GM12864 (cell line): ENCODE measurements at regions not wholly inside any gene's neighbourhood (a gene's known extent, or its start where the extent isn't known, plus 50 kb on each side); places are given as distances from the start of the nearest gene placed in this dataset.

ENCODE experiments used
- DNase-seq: peaks from one replicate; pipeline ENCODE4 v3.0.0-alpha.2; 2011; ENCODE audit warnings: low read depth
- H3K4me3 ChIP-seq: 2 replicates; pipeline ENCODE4 v1.5.1; 2011; ENCODE audit warnings: mild to moderate bottlenecking, low read depth, low read length, control low read depth
- TF ChIP-seq, protein P1 (sequence below): IDR thresholded peaks from 2 replicates; pipeline ENCODE4 v1.5.1; 2011; ENCODE audit warnings: low read depth, mild to moderate bottlenecking, moderate library complexity, low read length, control low read depth, inconsistent platforms; ENCODE audit errors: missing control alignments

DNA sequence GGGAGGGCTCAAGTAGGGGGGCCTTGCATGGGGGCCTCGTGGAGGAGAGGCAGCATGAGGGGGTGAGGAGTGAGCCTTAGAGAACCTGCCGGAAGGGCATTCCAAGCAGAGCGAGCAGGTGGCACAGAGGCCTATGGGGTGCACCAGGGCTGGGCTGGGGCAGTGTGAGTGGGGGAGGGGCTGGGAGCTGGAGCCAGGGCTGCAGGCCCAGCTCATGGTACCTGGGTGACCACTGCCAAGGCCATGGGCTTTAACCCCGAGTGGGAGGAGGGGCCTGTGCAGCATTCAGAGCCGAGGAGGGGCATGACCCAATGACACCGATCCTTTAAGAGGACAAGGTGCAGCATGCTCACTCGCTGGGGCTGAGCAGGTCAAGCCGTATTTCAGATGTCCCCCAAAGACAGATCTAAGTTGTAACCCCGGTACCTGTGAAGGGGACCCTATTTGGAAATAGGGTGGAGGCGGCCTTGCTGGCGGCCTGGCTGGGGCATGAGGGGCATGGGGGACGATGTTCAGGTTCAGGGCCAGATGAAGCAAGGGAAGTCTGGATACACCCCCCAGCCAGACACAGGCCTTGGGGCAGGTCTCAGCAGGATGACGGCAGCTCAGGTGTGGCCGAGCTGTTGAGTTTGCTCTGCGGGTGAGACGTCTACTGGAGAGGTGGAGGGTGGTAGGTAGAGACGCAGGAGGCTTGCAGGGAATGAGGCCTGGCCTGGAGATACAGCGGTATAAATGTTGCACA, 137.0 kb downstream of the CPZ start:
- TF ChIP-seq, protein P1, sequence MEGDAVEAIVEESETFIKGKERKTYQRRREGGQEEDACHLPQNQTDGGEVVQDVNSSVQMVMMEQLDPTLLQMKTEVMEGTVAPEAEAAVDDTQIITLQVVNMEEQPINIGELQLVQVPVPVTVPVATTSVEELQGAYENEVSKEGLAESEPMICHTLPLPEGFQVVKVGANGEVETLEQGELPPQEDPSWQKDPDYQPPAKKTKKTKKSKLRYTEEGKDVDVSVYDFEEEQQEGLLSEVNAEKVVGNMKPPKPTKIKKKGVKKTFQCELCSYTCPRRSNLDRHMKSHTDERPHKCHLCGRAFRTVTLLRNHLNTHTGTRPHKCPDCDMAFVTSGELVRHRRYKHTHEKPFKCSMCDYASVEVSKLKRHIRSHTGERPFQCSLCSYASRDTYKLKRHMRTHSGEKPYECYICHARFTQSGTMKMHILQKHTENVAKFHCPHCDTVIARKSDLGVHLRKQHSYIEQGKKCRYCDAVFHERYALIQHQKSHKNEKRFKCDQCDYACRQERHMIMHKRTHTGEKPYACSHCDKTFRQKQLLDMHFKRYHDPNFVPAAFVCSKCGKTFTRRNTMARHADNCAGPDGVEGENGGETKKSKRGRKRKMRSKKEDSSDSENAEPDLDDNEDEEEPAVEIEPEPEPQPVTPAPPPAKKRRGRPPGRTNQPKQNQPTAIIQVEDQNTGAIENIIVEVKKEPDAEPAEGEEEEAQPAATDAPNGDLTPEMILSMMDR, result no peak
- H3K4me3 ChIP-seq, result no peak overlapping the region
- DNase-seq, result no peak

DNA sequence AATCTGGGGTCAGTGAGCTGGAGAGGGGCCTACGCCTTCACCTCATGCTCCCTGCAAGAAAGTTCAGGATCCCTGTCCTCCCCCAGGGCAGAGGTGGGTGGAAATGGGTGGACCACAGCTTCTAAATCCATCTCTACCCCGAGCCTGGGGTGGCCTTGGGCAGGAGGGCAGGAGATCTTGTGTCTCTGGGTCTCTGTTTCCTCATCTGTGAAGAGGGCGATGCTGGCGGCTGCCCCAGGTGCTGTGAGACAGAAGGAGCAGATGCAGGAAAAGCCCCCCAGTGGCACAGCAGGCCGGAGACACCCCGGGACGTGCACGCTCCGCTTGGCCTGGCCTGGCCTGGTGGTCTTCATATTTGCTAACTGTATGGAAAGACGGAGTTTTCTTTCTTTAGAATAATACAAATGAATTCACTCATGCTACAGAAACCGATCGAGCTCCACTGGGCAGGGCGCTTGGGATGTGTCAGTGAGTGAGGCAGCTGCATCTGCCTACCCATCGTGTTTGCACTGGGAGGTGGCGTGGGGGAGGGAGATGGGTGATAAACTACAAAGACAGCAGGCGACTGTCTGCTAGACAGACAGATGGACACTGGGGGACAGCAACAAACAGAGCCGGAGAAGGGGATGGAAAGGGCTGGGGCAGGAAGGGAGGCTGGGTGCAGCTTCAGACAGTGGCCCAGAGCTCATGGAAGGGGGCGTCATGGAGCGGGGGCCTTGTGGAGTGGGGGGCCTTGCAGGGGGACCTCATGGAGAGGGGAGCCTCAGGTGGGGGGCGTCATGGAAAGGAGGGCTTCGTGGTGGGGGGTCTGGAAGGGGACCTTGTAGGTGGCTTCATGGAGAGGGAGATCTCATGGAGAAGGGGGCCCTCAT, 136.2 kb downstream of the CPZ start:
- TF ChIP-seq, protein P1, result no peak
- no peak overlapping the region for H3K4me3 ChIP-seq
- no peak for DNase-seq

- TF ChIP-seq, protein P1, result no peak
- no peak for DNase-seq
- no peak overlapping the region for H3K4me3 ChIP-seq
Observed at GRCh38 chr4:8727546-8728510, 135.3 kb downstream of the CPZ start.

GRCh38 chr4:8727131-8727530, 134.6 kb downstream of the CPZ start:
- TF ChIP-seq, protein P1, result no peak
- DNase-seq, result no peak
- no peak overlapping the region for H3K4me3 ChIP-seq

GRCh38 chr4:8726344-8726851, 133.8 kb downstream of the CPZ start:
- no peak overlapping the region for H3K4me3 ChIP-seq
- DNase-seq, result no peak
- TF ChIP-seq, protein P1, result no peak

DNA sequence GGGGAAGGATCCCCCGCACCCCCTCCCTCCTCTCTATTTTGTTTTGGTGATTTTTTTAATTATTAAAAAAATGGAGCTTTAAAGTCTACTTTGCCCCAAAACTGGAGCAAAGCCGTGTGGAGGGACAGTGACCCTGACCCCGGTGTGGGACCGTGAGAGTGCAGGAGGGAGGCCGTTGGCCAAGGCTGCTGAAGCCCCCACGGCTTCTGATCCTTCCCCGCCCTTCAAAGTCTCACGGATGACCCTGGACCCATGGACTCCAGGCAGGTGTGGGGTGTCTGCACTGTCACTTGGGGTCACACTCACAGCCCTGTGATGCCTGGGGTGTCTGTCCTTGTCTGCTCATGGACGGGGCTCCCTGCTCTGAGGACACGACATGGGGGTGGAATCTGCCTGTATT, 133.3 kb downstream of the CPZ start:
- TF ChIP-seq, protein P1, result no peak
- H3K4me3 ChIP-seq, result no peak overlapping the region
- no peak for DNase-seq
